ENCODE measurements at regions not wholly inside any gene's neighbourhood (a gene's known extent, or its start where the extent isn't known, plus 50 kb on each side); places are given as distances from the start of the nearest gene placed in this dataset.

GRCh38 chr9:110126499-110126941 is 81.4 kb downstream of the C9orf152 start (continued):
- TF ChIP-seq PML (IDR thresholded peaks at IDR 0.05; ENCODE audit: low read length) (no peak), EGR1 (IDR thresholded peaks at IDR 0.05; ENCODE audit: borderline replicate concordance in 1 of 2, low read depth in 2 of 2, low read length in 2 of 2) (no peak), SIN3A (IDR thresholded peaks at IDR 0.05; ENCODE audit: low read depth, low read length) (no peak), TARDBP (IDR thresholded peaks at IDR 0.05; ENCODE audit: borderline replicate concordance) (no peak), CREM (IDR thresholded peaks at IDR 0.05; ENCODE audit: low read depth) (no peak), RBBP5 (conservative IDR thresholded peaks at IDR 0.05) (no peak)

GRCh38 chr9:110126986-110127864 is 80.7 kb downstream of the C9orf152 start:
- POLR2A ChIA-PET = interaction anchor here (0.9 to 10.9 kb wide), 11 partner anchors 9 to 220 kb away, joined by 3 to 262 read pairs (median 4); no protein-coding TSS in a partner anchor
- 91% methylated on average over 23 of the region's 23 CpGs for WGBS (ENCODE audit: insufficient coverage, insufficient replicate concordance, low lambda C conversion rate, missing lambda C conversion rate)
- Histone ChIP-seq H3K4me3 (peak overlapping the region; percentile 56; the same call in 1 of the 2 replicates), H3K27me3 (replicated peaks in 1 of 2; ENCODE audit: control insufficient read depth in 2 of 2, insufficient read depth in 2 of 2, low read length in 1 of 2) (no peaks in the 10 kb centered on the region), H3K27ac (ENCODE audit: control insufficient read depth, insufficient read depth) (peak overlapping the region; percentile 29), H2AFZ (ENCODE audit: control insufficient read depth, low read depth, low read length) (no peak overlapping the region), H3K9me3 (replicated peaks; ENCODE audit: control insufficient read depth, insufficient read depth, low read length) (no peaks in the 10 kb centered on the region), H4K20me1 (ENCODE audit: control insufficient read depth, insufficient read depth) (no peaks in the 10 kb centered on the region), H3K4me2 (ENCODE audit: control insufficient read depth, insufficient read depth) (peak overlapping the region; percentile 77), H3K4me1 (ENCODE audit: control insufficient read depth, insufficient read depth, low read length) (peaks cover 76% of the 10 kb centered on the region), H3K9ac (ENCODE audit: control insufficient read depth, insufficient read depth, low read length) (peak overlapping the region; percentile 45), H3K79me2 (ENCODE audit: control insufficient read depth, insufficient read depth, low read length) (peaks cover 91% of the 10 kb centered on the region), H3K36me3 (ENCODE audit: control insufficient read depth in 2 of 2, insufficient read depth in 2 of 2, low read length in 1 of 2) (peaks cover 3 to 6% of the 10 kb centered on the region in 2 experiments; a peak in 3 of 4 replicates)
- SMC1A ChIA-PET (ENCODE audit: uncharacterized antibody, unreplicated experiment) = interaction anchor here (0.7 to 11.2 kb wide), 19 partner anchors 10 to 222 kb away, joined by 3 to 460 read pairs (median 4); no protein-coding TSS in a partner anchor
- in situ Hi-C loops (cut with MboI) (loop anchor here (25.0 kb wide), 1 partner anchor 1885 kb away; no protein-coding TSS in a partner anchor), intact Hi-C loops (cut with micrococcal nuclease; ENCODE audit: unreplicated experiment) (no loop called here)
- DNase-seq (ENCODE audit: low read depth, low spot score) (no peak), ATAC-seq (no peak), FAIRE-seq (no peak)
- CTCF ChIA-PET = interaction anchor here (0.6 to 9.5 kb wide), 14 partner anchors 8 to 224 kb away, joined by 4 to 123 read pairs (median 6); no protein-coding TSS in a partner anchor
- RAD21 ChIA-PET (ENCODE audit: unreplicated experiment) = interaction anchor here (0.9 to 14.4 kb wide), 18 partner anchors 10 to 223 kb away, joined by 3 to 396 read pairs (median 8); no protein-coding TSS in a partner anchor
- BruUV-seq (replicated peaks) = no TSS peak
- peak; percentile 88 for TF ChIP-seq MLLT1 (IDR thresholded peaks at IDR 0.05)
- TF ChIP-seq REST (IDR thresholded peaks at IDR 0.05; ENCODE audit: low read depth, low read length) = no peak
- no peak for TF ChIP-seq KAT2A (conservative IDR thresholded peaks at IDR 0.05; ENCODE audit: control insufficient read depth, low read depth, low read length)
- no peak for TF ChIP-seq ELK1 (IDR thresholded peaks at IDR 0.05; ENCODE audit: low read depth, low read length)
- no peak for TF ChIP-seq BCL3 (IDR thresholded peaks at IDR 0.05; ENCODE audit: borderline replicate concordance, insufficient read depth, low read depth, low read length, poor library complexity, severe bottlenecking)
- 0 out of 2 replicates have a peak, but pooled peaks have one; percentile 16 for TF ChIP-seq MTA2 (IDR thresholded peaks at IDR 0.05; ENCODE audit: low read depth)
